ENCODE measurements at regions not wholly inside any gene's neighbourhood (a gene's known extent, or its start where the extent isn't known, plus 50 kb on each side); places are given as distances from the start of the nearest gene placed in this dataset.

DNA sequence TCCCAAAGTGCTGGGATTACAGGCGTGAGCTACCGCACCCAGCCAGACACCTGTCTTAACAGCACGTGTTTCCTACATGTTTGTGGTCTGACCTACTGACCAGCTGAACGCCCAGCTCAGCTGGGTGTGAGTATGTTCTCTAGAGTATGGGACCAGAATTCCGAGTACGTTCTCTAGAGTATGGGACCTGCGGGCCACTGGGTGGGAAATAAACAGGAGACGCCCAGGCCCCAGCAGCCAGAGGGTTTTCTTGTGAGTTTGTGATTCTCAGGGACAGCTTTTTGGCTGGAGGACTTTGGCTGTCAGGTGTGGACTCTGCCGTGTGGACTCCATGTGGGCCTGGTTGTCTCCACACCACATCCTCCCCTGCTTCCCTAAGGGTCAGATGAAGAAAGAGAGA is 87.3 kb downstream of the CHRD start:
- TF ChIP-seq, protein P1, sequence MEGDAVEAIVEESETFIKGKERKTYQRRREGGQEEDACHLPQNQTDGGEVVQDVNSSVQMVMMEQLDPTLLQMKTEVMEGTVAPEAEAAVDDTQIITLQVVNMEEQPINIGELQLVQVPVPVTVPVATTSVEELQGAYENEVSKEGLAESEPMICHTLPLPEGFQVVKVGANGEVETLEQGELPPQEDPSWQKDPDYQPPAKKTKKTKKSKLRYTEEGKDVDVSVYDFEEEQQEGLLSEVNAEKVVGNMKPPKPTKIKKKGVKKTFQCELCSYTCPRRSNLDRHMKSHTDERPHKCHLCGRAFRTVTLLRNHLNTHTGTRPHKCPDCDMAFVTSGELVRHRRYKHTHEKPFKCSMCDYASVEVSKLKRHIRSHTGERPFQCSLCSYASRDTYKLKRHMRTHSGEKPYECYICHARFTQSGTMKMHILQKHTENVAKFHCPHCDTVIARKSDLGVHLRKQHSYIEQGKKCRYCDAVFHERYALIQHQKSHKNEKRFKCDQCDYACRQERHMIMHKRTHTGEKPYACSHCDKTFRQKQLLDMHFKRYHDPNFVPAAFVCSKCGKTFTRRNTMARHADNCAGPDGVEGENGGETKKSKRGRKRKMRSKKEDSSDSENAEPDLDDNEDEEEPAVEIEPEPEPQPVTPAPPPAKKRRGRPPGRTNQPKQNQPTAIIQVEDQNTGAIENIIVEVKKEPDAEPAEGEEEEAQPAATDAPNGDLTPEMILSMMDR (IDR thresholded peaks at IDR 0.05; ENCODE audit: unreplicated experiment) = no peak
- no peak for DNase-seq
- BruUV-seq (replicated peaks) = no TSS peak
- Mint-ChIP-seq H3K27me3 (ENCODE audit: unreplicated experiment) (peaks cover 91% of the 10 kb centered on the region), H3K36me3 (ENCODE audit: insufficient read depth, unreplicated experiment) (no peaks in the 10 kb centered on the region), H3K9me3 (ENCODE audit: low read depth, unreplicated experiment) (no peaks in the 10 kb centered on the region), H3K27ac (ENCODE audit: unreplicated experiment) (no peak overlapping the region), H3K4me3 (ENCODE audit: low read depth, unreplicated experiment) (no peak overlapping the region), H3K4me1 (ENCODE audit: low read depth, unreplicated experiment) (no peaks in the 10 kb centered on the region)
- CTCF ChIA-PET = interaction anchor here (0.6 to 2.2 kb wide), 5 partner anchors 15 to 96 kb away, joined by 3 to 16 read pairs (median 4); no protein-coding TSS in a partner anchor
- intact Hi-C loops (cut with micrococcal nuclease; ENCODE audit: unreplicated experiment) = no loop called here

DNA sequence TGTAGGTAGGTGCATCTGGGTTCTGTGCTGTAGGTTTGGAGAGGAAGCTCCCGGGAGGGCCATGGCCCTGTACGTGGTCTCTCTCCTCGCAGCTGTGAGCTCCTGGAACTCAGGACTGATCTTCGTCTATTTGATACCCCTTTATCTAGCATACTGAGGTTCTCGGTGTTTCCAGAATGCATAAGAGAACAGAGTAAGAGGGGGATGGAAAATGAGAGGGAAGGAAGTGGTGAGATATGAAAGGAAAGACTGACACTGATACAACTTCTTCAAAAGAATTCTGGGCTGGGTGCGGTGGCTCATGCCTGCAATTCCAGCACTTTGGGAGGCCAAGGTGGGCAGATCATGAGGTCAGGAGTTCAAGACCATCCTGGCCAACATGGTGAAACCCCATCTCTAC is 90.7 kb downstream of the CHRD start:
- intact Hi-C loops (cut with micrococcal nuclease; ENCODE audit: unreplicated experiment) = no loop called here
- no peaks in the 10 kb centered on the region for H3K4me1 Mint-ChIP-seq (ENCODE audit: low read depth, unreplicated experiment)
- no peak overlapping the region for H3K4me3 Mint-ChIP-seq (ENCODE audit: low read depth, unreplicated experiment)
- no TSS peak for BruUV-seq (replicated peaks)
- no peak overlapping the region for H3K27ac Mint-ChIP-seq (ENCODE audit: unreplicated experiment)
- TF ChIP-seq, protein P1 (IDR thresholded peaks at IDR 0.05; ENCODE audit: unreplicated experiment) = no peak
- CTCF ChIA-PET = interaction anchor here (0.6 to 2.5 kb wide), 3 partner anchors 43 to 307 kb away, joined by 3 to 8 read pairs (median 5); no protein-coding TSS in a partner anchor
- H3K9me3 Mint-ChIP-seq (ENCODE audit: low read depth, unreplicated experiment) = no peaks in the 10 kb centered on the region
- DNase-seq = no peak
- H3K36me3 Mint-ChIP-seq (ENCODE audit: insufficient read depth, unreplicated experiment) = no peaks in the 10 kb centered on the region
- H3K27me3 Mint-ChIP-seq (ENCODE audit: unreplicated experiment) = peaks cover 98% of the 10 kb centered on the region

DNA sequence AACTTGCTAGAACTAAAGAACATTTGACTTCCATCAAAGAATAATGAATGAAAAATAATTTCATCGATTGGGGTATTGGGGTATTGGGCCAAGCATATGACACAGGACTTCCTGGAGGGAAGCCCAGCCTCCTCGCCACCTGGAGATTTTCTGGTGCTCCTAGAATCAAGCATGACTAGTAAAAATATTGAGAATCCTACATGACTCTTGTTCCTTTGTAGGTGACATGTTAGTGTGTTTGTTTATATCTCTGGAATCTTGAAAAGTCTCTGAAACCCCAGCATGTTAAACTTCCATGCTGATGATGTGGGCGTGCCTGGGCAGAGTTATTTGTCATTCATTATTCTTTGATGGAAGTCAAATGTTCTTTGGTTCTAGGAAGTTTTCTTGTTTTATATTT is 90.1 kb upstream of the EPHB3 start:
- Mint-ChIP-seq H3K27me3 (ENCODE audit: unreplicated experiment) (peaks cover 98% of the 10 kb centered on the region), H3K27ac (ENCODE audit: unreplicated experiment) (no peak overlapping the region), H3K9me3 (ENCODE audit: low read depth, unreplicated experiment) (no peaks in the 10 kb centered on the region), H3K4me3 (ENCODE audit: low read depth, unreplicated experiment) (no peak overlapping the region), H3K4me1 (ENCODE audit: low read depth, unreplicated experiment) (no peaks in the 10 kb centered on the region), H3K36me3 (ENCODE audit: insufficient read depth, unreplicated experiment) (no peaks in the 10 kb centered on the region)
- no peak for DNase-seq
- TF ChIP-seq, protein P1 (IDR thresholded peaks at IDR 0.05; ENCODE audit: unreplicated experiment) = no peak
- CTCF ChIA-PET = interaction anchor here (1.1 kb wide), 1 partner anchor 100 kb away, joined by 3 read pairs; no protein-coding TSS in a partner anchor
- intact Hi-C loops (cut with micrococcal nuclease; ENCODE audit: unreplicated experiment) = no loop called here
- no TSS peak for BruUV-seq (replicated peaks)

DNA sequence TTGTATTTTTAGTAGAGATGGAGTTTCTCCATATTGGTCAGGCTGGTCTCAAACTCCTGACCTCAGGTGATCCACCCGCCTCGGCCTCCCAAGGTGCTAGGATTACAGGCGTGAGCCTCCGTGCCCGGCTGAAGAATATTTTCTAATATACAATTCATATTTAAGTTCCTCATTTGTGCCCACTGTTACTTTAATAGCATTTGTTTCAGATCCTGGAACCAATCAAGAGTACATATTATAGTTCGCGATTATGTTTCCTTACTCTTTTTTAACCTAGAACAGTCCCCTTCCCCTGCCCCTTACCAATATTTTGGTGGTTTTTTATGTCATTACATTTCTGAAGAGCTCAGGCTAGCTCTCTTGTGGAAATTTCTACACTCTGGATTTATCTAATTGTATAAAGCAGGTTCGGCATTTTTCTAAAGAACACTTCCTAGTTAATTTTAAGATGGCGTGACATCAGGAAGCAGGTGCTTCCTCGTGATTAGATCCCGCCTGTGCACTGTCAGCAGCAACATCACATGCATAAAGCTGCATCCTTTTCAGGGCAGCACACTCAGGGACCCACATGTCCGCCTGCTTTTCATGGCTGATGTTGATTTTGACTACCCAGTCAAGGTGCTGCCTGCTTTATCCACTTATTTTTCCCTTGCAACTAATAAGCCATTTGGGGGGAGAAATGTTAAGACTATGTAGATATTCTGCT is 88.7 kb upstream of the EPHB3 start:
- peaks cover 93% of the 10 kb centered on the region for H3K27me3 Mint-ChIP-seq (ENCODE audit: unreplicated experiment)
- no peak overlapping the region for H3K27ac Mint-ChIP-seq (ENCODE audit: unreplicated experiment)
- CTCF ChIA-PET = interaction anchor here (0.6 to 1.3 kb wide), 3 partner anchors 42 to 102 kb away, joined by 3 to 4 read pairs (median 3); no protein-coding TSS in a partner anchor
- no TSS peak for BruUV-seq (replicated peaks)
- no peaks in the 10 kb centered on the region for H3K9me3 Mint-ChIP-seq (ENCODE audit: low read depth, unreplicated experiment)
- TF ChIP-seq, protein P1 (IDR thresholded peaks at IDR 0.05; ENCODE audit: unreplicated experiment) = no peak
- H3K4me3 Mint-ChIP-seq (ENCODE audit: low read depth, unreplicated experiment) = no peak overlapping the region
- H3K36me3 Mint-ChIP-seq (ENCODE audit: insufficient read depth, unreplicated experiment) = no peaks in the 10 kb centered on the region
- H3K4me1 Mint-ChIP-seq (ENCODE audit: low read depth, unreplicated experiment) = no peaks in the 10 kb centered on the region
- no peak for DNase-seq
- intact Hi-C loops (cut with micrococcal nuclease; ENCODE audit: unreplicated experiment) = no loop called here
